ENCODE measurements at regions not wholly inside any gene's neighbourhood (a gene's known extent, or its start where the extent isn't known, plus 50 kb on each side); places are given as distances from the start of the nearest gene placed in this dataset.
"Not testable (repeated sequence)": the region's sequence is repeated elsewhere in the genome, so short reads cannot be mapped to it uniquely, and the experiment has no call there.

DNA sequence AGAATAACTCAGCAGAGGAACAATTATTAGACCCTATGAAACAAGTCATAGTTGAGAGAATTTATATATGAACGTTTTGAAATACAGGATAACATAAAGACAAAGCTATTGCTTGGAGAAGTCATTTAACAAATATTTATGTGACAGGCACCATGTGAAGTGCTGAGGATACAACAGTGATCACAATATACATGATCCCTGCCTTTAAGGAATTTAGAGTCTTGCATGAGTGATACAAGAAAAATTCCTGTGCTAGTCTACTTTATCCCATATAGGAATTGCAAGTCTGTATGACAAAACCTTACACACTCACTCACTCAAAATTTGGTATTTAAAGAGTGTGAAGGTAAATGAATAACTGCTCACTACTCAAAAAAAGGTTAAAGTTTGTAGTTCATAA is 94.5 kb upstream of the NOTCH2NLA start:
- TF ChIP-seq, protein P1, sequence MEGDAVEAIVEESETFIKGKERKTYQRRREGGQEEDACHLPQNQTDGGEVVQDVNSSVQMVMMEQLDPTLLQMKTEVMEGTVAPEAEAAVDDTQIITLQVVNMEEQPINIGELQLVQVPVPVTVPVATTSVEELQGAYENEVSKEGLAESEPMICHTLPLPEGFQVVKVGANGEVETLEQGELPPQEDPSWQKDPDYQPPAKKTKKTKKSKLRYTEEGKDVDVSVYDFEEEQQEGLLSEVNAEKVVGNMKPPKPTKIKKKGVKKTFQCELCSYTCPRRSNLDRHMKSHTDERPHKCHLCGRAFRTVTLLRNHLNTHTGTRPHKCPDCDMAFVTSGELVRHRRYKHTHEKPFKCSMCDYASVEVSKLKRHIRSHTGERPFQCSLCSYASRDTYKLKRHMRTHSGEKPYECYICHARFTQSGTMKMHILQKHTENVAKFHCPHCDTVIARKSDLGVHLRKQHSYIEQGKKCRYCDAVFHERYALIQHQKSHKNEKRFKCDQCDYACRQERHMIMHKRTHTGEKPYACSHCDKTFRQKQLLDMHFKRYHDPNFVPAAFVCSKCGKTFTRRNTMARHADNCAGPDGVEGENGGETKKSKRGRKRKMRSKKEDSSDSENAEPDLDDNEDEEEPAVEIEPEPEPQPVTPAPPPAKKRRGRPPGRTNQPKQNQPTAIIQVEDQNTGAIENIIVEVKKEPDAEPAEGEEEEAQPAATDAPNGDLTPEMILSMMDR (IDR thresholded peaks at IDR 0.05; ENCODE audit: low read depth, low read length) = not testable (repeated sequence)
- TF ChIP-seq POLR2A (IDR thresholded peaks at IDR 0.05; ENCODE audit: extremely low read depth, insufficient read length); MYC (IDR thresholded peaks at IDR 0.05; ENCODE audit: low read depth, low read length): not testable (repeated sequence)
- TF ChIP-seq, protein P2, sequence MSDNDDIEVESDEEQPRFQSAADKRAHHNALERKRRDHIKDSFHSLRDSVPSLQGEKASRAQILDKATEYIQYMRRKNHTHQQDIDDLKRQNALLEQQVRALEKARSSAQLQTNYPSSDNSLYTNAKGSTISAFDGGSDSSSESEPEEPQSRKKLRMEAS (IDR thresholded peaks at IDR 0.05; ENCODE audit: low read depth, low read length) = not testable (repeated sequence)
